Gastroesophageal sphincter (tissue), 3 donors: ENCODE measurements at regions not wholly inside any gene's neighbourhood (a gene's known extent, or its start where the extent isn't known, plus 50 kb on each side); places are given as distances from the start of the nearest gene placed in this dataset.

ENCODE experiments used
- EP300 ChIP-seq: sonication (generic); formaldehyde crosslinking; IDR thresholded peaks from one replicate; pipeline ENCODE4 v1.6.1; 2017; ENCODE audit warnings: antibody characterized with exemption, mild to moderate bottlenecking
- TF ChIP-seq, protein P1 (sequence below), 4 experiments: fragments of 200-600 bp in 2 of 4; fragments of 450-650 bp in 2 of 4; sonication (generic) in 1 of 4; IDR thresholded peaks; one replicate each; pipeline ENCODE4 v1.5.1; 2017 to 2019; ENCODE audit warnings: antibody characterized with exemption in 4 of 4, mild to moderate bottlenecking in 2 of 4, moderate library complexity in 2 of 4

DNA sequence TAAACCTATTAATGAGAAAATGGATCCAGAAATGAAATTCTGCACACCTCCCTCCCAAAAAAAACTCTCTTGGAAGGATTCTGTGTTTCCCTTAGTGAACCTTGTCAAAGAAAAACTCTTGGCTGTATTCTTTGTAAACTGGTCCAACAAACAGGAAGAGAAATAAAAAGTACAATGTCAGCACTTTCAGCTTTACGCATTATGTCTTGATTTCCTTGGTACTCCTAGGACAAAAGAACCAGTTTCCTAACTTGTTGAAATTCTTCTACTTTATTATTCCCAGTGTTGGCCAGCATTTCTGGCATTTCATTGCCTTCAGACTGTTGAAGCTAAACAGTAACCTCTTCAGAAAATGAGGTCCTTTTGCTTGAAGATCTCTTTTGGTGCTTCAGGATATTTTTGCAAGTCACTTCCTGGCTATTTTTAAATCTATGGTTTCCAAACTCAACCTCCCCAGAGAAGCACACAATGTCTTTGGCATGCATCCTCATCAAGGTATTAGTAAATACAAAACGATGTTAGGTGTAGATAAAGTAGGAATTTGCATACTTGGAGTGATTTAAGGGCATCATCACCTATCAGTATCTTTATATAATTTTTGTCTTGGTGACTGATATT is 342.7 kb downstream of the AASDHPPT start:
- TF ChIP-seq EP300, result no peak
- TF ChIP-seq, protein P1, sequence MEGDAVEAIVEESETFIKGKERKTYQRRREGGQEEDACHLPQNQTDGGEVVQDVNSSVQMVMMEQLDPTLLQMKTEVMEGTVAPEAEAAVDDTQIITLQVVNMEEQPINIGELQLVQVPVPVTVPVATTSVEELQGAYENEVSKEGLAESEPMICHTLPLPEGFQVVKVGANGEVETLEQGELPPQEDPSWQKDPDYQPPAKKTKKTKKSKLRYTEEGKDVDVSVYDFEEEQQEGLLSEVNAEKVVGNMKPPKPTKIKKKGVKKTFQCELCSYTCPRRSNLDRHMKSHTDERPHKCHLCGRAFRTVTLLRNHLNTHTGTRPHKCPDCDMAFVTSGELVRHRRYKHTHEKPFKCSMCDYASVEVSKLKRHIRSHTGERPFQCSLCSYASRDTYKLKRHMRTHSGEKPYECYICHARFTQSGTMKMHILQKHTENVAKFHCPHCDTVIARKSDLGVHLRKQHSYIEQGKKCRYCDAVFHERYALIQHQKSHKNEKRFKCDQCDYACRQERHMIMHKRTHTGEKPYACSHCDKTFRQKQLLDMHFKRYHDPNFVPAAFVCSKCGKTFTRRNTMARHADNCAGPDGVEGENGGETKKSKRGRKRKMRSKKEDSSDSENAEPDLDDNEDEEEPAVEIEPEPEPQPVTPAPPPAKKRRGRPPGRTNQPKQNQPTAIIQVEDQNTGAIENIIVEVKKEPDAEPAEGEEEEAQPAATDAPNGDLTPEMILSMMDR (IDR thresholded peaks at IDR 0.05), result no peak
